ENCODE measurements at regions not wholly inside any gene's neighbourhood (a gene's known extent, or its start where the extent isn't known, plus 50 kb on each side); places are given as distances from the start of the nearest gene placed in this dataset.

- no peak for FAIRE-seq
- no peak for TF ChIP-seq POU2F2 (IDR thresholded peaks at IDR 0.05; ENCODE audit: low read depth, low read length)
- TF ChIP-seq PAX5 (IDR thresholded peaks at IDR 0.05; ENCODE audit: insufficient read depth, low read length, severe bottlenecking), result no peak
- no peak for TF ChIP-seq POLR2AphosphoS5 (IDR thresholded peaks at IDR 0.05; ENCODE audit: low read depth, low read length)
- no peak for TF ChIP-seq TAF1 (IDR thresholded peaks at IDR 0.05; ENCODE audit: low read depth, low read length)
- TF ChIP-seq POLR2A (IDR thresholded peaks at IDR 0.05; ENCODE audit: low read depth, low read length), result no peak
- no peak for TF ChIP-seq SPI1 (IDR thresholded peaks at IDR 0.05; ENCODE audit: low read depth, low read length)
- no peak for DNase-seq (ENCODE audit: insufficient read length, low spot score)
Measured at GRCh38 chr7:83808982-83809381, 160.0 kb upstream of the SEMA3E start.

GRCh38 chr7:83807774-83808173 is 158.8 kb upstream of the SEMA3E start:
- FAIRE-seq (no peak), DNase-seq (ENCODE audit: insufficient read length, low spot score) (no peak)
- TF ChIP-seq SPI1 (IDR thresholded peaks at IDR 0.05; ENCODE audit: low read depth, low read length), result no peak
- no peak for TF ChIP-seq PAX5 (IDR thresholded peaks at IDR 0.05; ENCODE audit: insufficient read depth, low read length, severe bottlenecking)
- no peak for TF ChIP-seq POLR2AphosphoS5 (IDR thresholded peaks at IDR 0.05; ENCODE audit: low read depth, low read length)
- TF ChIP-seq POU2F2 (IDR thresholded peaks at IDR 0.05; ENCODE audit: low read depth, low read length), result no peak
- no peak for TF ChIP-seq TAF1 (IDR thresholded peaks at IDR 0.05; ENCODE audit: low read depth, low read length)
- no peak for TF ChIP-seq POLR2A (IDR thresholded peaks at IDR 0.05; ENCODE audit: low read depth, low read length)

- DNase-seq (ENCODE audit: insufficient read length, low spot score), result no peak
- no peak for TF ChIP-seq POLR2AphosphoS5 (IDR thresholded peaks at IDR 0.05; ENCODE audit: low read depth, low read length)
- TF ChIP-seq TAF1 (IDR thresholded peaks at IDR 0.05; ENCODE audit: low read depth, low read length), result no peak
- TF ChIP-seq POLR2A (IDR thresholded peaks at IDR 0.05; ENCODE audit: low read depth, low read length), result no peak
- TF ChIP-seq POU2F2 (IDR thresholded peaks at IDR 0.05; ENCODE audit: low read depth, low read length), result no peak
- no peak for TF ChIP-seq PAX5 (IDR thresholded peaks at IDR 0.05; ENCODE audit: insufficient read depth, low read length, severe bottlenecking)
- no peak for TF ChIP-seq SPI1 (IDR thresholded peaks at IDR 0.05; ENCODE audit: low read depth, low read length)
- FAIRE-seq, result no peak
Measured at GRCh38 chr7:83806538-83806937, 157.6 kb upstream of the SEMA3E start.

GRCh38 chr7:83799333-83799732 is 150.4 kb upstream of the SEMA3E start:
- TF ChIP-seq POLR2A (IDR thresholded peaks at IDR 0.05; ENCODE audit: low read depth, low read length) (no peak), TAF1 (IDR thresholded peaks at IDR 0.05; ENCODE audit: low read depth, low read length) (no peak), PAX5 (IDR thresholded peaks at IDR 0.05; ENCODE audit: insufficient read depth, low read length, severe bottlenecking) (no peak), POLR2AphosphoS5 (IDR thresholded peaks at IDR 0.05; ENCODE audit: low read depth, low read length) (no peak), SPI1 (IDR thresholded peaks at IDR 0.05; ENCODE audit: low read depth, low read length) (no peak), POU2F2 (IDR thresholded peaks at IDR 0.05; ENCODE audit: low read depth, low read length) (no peak)
- FAIRE-seq (no peak), DNase-seq (ENCODE audit: insufficient read length, low spot score) (no peak)

- DNase-seq (ENCODE audit: insufficient read length, low spot score), result no peak
- peak; percentile 76 for TF ChIP-seq PAX5 (IDR thresholded peaks at IDR 0.05; ENCODE audit: insufficient read depth, low read length, severe bottlenecking)
- TF ChIP-seq SPI1 (IDR thresholded peaks at IDR 0.05; ENCODE audit: low read depth, low read length), result peak; percentile 85
- no peak for TF ChIP-seq POU2F2 (IDR thresholded peaks at IDR 0.05; ENCODE audit: low read depth, low read length)
- TF ChIP-seq TAF1 (IDR thresholded peaks at IDR 0.05; ENCODE audit: low read depth, low read length), result no peak
- no peak for TF ChIP-seq POLR2AphosphoS5 (IDR thresholded peaks at IDR 0.05; ENCODE audit: low read depth, low read length)
- TF ChIP-seq POLR2A (IDR thresholded peaks at IDR 0.05; ENCODE audit: low read depth, low read length), result no peak
- peak; percentile 66 for FAIRE-seq
Measured at GRCh38 chr7:83798489-83798888, 149.6 kb upstream of the SEMA3E start.

- FAIRE-seq (peak; percentile 38), DNase-seq (ENCODE audit: insufficient read length, low spot score) (no peak)
Measured at GRCh38 chr7:83796760-83797159, 147.8 kb upstream of the SEMA3E start.

GRCh38 chr7:83794829-83795228 is 145.9 kb upstream of the SEMA3E start:
- FAIRE-seq (no peak), DNase-seq (ENCODE audit: insufficient read length, low spot score) (no peak)
- TF ChIP-seq POU2F2 (IDR thresholded peaks at IDR 0.05; ENCODE audit: low read depth, low read length), result no peak

More at GRCh38 chr7:83796760-83797159, 147.8 kb upstream of the SEMA3E start:
- no peak for TF ChIP-seq POLR2AphosphoS5 (IDR thresholded peaks at IDR 0.05; ENCODE audit: low read depth, low read length)
- no peak for TF ChIP-seq PAX5 (IDR thresholded peaks at IDR 0.05; ENCODE audit: insufficient read depth, low read length, severe bottlenecking)
- peak; percentile 32; the same call in 1 of the 2 replicates for TF ChIP-seq SPI1 (IDR thresholded peaks at IDR 0.05; ENCODE audit: low read depth, low read length)

- TF ChIP-seq POLR2A (IDR thresholded peaks at IDR 0.05; ENCODE audit: low read depth, low read length), result no peak
- no peak for TF ChIP-seq POU2F2 (IDR thresholded peaks at IDR 0.05; ENCODE audit: low read depth, low read length)
- TF ChIP-seq PAX5 (IDR thresholded peaks at IDR 0.05; ENCODE audit: insufficient read depth, low read length, severe bottlenecking), result no peak
- TF ChIP-seq POLR2AphosphoS5 (IDR thresholded peaks at IDR 0.05; ENCODE audit: low read depth, low read length), result no peak
- TF ChIP-seq SPI1 (IDR thresholded peaks at IDR 0.05; ENCODE audit: low read depth, low read length), result no peak
- TF ChIP-seq TAF1 (IDR thresholded peaks at IDR 0.05; ENCODE audit: low read depth, low read length), result no peak
- DNase-seq (ENCODE audit: insufficient read length, low spot score) (no peak), FAIRE-seq (no peak)
Measured at GRCh38 chr7:83793558-83793957, 144.6 kb upstream of the SEMA3E start.

GRCh38 chr7:83791737-83792136 is 142.8 kb upstream of the SEMA3E start:
- DNase-seq (ENCODE audit: insufficient read length, low spot score) (no peak), FAIRE-seq (no peak)
- TF ChIP-seq POLR2AphosphoS5 (IDR thresholded peaks at IDR 0.05; ENCODE audit: low read depth, low read length), result no peak
- TF ChIP-seq SPI1 (IDR thresholded peaks at IDR 0.05; ENCODE audit: low read depth, low read length), result no peak
- TF ChIP-seq TAF1 (IDR thresholded peaks at IDR 0.05; ENCODE audit: low read depth, low read length), result no peak
- no peak for TF ChIP-seq POLR2A (IDR thresholded peaks at IDR 0.05; ENCODE audit: low read depth, low read length)
- TF ChIP-seq POU2F2 (IDR thresholded peaks at IDR 0.05; ENCODE audit: low read depth, low read length), result no peak
- no peak for TF ChIP-seq PAX5 (IDR thresholded peaks at IDR 0.05; ENCODE audit: insufficient read depth, low read length, severe bottlenecking)

GRCh38 chr7:83786858-83787257 is 137.9 kb upstream of the SEMA3E start:
- DNase-seq (ENCODE audit: insufficient read length, low spot score), result no peak
- no peak for FAIRE-seq
- TF ChIP-seq POU2F2 (IDR thresholded peaks at IDR 0.05; ENCODE audit: low read depth, low read length), result no peak

- no peak for FAIRE-seq
- no peak for TF ChIP-seq POLR2A (IDR thresholded peaks at IDR 0.05; ENCODE audit: low read depth, low read length)
- no peak for DNase-seq (ENCODE audit: insufficient read length, low spot score)
Measured at GRCh38 chr7:83782628-83783027, 133.7 kb upstream of the SEMA3E start.

All from GM12891 (cell line).